Mammary epithelial cell (primary cell): ENCODE measurements at regions not wholly inside any gene's neighbourhood (a gene's known extent, or its start where the extent isn't known, plus 50 kb on each side); places are given as distances from the start of the nearest gene placed in this dataset.

ENCODE experiments used
- EZH2 ChIP-seq: IDR thresholded peaks from 2 replicates; pipeline ENCODE4 v1.6.1; 2012; ENCODE audit warnings: low read length, inconsistent platforms, borderline replicate concordance
- TF ChIP-seq, protein P1 (sequence below), 2 donors: IDR thresholded peaks in 1 of 2; conservative IDR thresholded peaks in 1 of 2; 2 replicates each; pipeline ENCODE4 v1.5.1; 2011 to 2012; ENCODE audit warnings: inconsistent platforms in 2 of 2, low read length in 2 of 2, mild to moderate bottlenecking in 2 of 2, control low read depth in 1 of 2, low read depth in 1 of 2; ENCODE audit not compliant: insufficient read depth in 1 of 2; ENCODE audit errors: extremely low read depth in 1 of 2

GRCh38 chr5:88394536-88395175 is 126.0 kb upstream of the TMEM161B start:
- TF ChIP-seq, protein P1, sequence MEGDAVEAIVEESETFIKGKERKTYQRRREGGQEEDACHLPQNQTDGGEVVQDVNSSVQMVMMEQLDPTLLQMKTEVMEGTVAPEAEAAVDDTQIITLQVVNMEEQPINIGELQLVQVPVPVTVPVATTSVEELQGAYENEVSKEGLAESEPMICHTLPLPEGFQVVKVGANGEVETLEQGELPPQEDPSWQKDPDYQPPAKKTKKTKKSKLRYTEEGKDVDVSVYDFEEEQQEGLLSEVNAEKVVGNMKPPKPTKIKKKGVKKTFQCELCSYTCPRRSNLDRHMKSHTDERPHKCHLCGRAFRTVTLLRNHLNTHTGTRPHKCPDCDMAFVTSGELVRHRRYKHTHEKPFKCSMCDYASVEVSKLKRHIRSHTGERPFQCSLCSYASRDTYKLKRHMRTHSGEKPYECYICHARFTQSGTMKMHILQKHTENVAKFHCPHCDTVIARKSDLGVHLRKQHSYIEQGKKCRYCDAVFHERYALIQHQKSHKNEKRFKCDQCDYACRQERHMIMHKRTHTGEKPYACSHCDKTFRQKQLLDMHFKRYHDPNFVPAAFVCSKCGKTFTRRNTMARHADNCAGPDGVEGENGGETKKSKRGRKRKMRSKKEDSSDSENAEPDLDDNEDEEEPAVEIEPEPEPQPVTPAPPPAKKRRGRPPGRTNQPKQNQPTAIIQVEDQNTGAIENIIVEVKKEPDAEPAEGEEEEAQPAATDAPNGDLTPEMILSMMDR (conservative IDR thresholded peaks at IDR 0.05 in 1 of 2, IDR thresholded peaks at IDR 0.05 in 1 of 2; ENCODE audit: extremely low read depth in 1 of 2, insufficient read depth in 1 of 2, low read depth in 1 of 2, low read length in 2 of 2): no peak
- no peak for TF ChIP-seq EZH2
